Immature natural killer cell (primary cell): ENCODE measurements at regions not wholly inside any gene's neighbourhood (a gene's known extent, or its start where the extent isn't known, plus 50 kb on each side); places are given as distances from the start of the nearest gene placed in this dataset.

Experiments used
- DNase-seq, 3 donors: peaks; one replicate each; pipeline ENCODE4 v3.0.0; 2022; ENCODE audit warnings: mixed read lengths in 1 of 3
- H3K27ac Mint-ChIP-seq, 6 donors: one replicate each; pipeline ENCODE4 v1.8.0; 2020; ENCODE audit warnings: mixed read lengths in 6 of 6, mild to moderate bottlenecking in 5 of 6, inconsistent platforms in 4 of 6, moderate library complexity in 3 of 6
- H3K27me3 Mint-ChIP-seq, 3 donors: one replicate each; pipeline ENCODE4 v1.8.0; 2020 to 2021; ENCODE audit warnings: low read depth in 3 of 3, mild to moderate bottlenecking in 3 of 3, mixed read lengths in 3 of 3, moderate library complexity in 3 of 3, inconsistent platforms in 1 of 3
- H3K36me3 Mint-ChIP-seq, 3 donors: one replicate each; pipeline ENCODE4 v1.8.0; 2020; ENCODE audit warnings: mixed read lengths in 3 of 3, inconsistent platforms in 2 of 3, mild to moderate bottlenecking in 2 of 3
- H3K4me1 Mint-ChIP-seq, 2 donors: one replicate each; pipeline ENCODE4 v1.8.0; 2020; ENCODE audit warnings: inconsistent platforms in 2 of 2, mild to moderate bottlenecking in 2 of 2, mixed read lengths in 2 of 2, moderate library complexity in 1 of 2
- H3K4me3 Mint-ChIP-seq, 5 donors: one replicate each; pipeline ENCODE4 v1.8.0; 2020; ENCODE audit warnings: mild to moderate bottlenecking in 5 of 5, mixed read lengths in 5 of 5, inconsistent platforms in 3 of 5, moderate library complexity in 3 of 5
- H3K9me3 Mint-ChIP-seq, 6 donors: one replicate each; pipeline ENCODE4 v1.8.0; 2020; ENCODE audit warnings: mild to moderate bottlenecking in 6 of 6, mixed read lengths in 6 of 6, inconsistent platforms in 4 of 6, moderate library complexity in 3 of 6

DNA sequence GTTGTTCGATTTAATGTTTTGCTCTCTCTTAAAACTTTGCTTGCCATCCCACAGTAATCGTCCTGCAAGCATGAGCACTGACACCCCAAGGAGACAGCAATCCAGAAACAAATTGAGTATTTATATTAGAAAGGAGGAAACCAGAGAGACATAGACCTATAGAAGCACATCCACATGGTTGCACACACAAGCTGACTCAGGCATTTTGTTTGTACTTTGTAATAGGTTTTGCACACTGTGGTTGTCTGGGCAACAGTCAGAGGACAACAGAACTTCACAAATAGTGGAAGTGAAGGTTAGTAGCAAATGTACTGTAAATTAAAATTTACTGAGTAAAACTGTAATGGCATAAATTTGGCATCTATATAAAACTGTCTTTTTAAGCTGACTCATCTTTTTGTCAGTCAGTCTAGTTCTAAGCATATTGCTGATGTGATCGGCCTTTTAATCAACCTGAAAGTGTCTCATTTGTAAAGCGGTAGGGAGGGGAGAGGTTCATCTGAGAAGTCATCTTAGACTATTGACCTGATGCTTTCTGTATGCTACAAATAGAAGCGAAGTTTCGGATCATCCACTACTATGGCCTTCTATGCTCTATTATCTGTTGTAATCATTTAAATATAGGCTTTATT lies 1624.7 kb downstream of the ARAP2 start:
- Mint-ChIP-seq H3K9me3 (peaks cover 0 to 23% (median 12%) of the 10 kb centered on the region in 6 donors), H3K27ac (no peak overlapping the region), H3K4me1 (no peaks in the 10 kb centered on the region), H3K36me3 (no peaks in the 10 kb centered on the region), H3K27me3 (peaks cover 0 to 2% (median 0%) of the 10 kb centered on the region in 3 donors), H3K4me3 (no peak overlapping the region)
- no peak for DNase-seq

- Mint-ChIP-seq H3K36me3 (no peaks in the 10 kb centered on the region), H3K4me1 (no peaks in the 10 kb centered on the region), H3K4me3 (no peak overlapping the region), H3K27me3 (no peaks in the 10 kb centered on the region), H3K9me3 (peaks cover 3 to 41% (median 25%) of the 10 kb centered on the region in 6 donors), H3K27ac (no peak overlapping the region)
- no peak for DNase-seq
Observed at GRCh38 chr4:34628471-34628870, 1615.8 kb downstream of the ARAP2 start.

DNA sequence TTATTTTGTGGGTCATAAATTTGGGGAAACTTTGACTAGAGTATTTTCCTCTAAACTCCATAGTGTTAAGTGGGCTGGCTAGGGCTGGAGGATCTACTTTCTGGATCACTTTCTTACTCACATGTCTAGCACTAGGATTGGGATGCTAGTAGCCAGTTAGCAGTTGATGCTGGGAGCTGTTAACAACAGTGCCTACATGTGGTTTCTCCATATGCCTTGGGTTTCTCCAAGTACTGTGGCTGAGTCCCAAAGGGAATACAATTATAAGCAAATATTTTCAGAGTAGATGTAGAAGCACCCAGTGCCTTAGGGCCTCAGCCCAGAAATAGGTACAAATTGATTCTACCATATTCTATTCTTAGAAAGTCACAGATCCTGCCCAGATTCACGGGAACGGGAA lies 1614.9 kb downstream of the ARAP2 start:
- no peak for DNase-seq
- Mint-ChIP-seq H3K36me3 (no peaks in the 10 kb centered on the region), H3K9me3 (peaks cover 3 to 41% (median 25%) of the 10 kb centered on the region in 6 donors), H3K27me3 (no peaks in the 10 kb centered on the region), H3K4me1 (no peaks in the 10 kb centered on the region), H3K27ac (no peak overlapping the region), H3K4me3 (no peak overlapping the region)

DNA sequence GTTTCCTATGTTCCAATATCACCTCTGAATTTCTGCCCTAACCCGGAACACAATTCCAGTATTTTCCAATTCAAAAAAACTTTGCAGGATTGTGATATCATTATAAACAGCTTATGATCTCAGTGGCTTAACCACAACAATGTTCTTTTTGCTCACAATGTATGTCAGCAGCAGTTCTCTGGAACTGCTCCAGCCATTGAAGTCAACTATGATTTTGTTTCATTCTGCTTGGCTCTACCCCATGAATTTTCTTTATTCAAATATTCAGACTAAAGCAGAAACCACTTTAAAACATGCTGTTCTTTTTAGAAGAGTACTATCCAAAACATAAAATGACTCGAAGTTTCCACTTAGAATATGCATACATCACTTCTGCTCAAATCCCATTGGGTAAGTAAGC lies 1611.1 kb downstream of the ARAP2 start:
- no peak overlapping the region for H3K27ac Mint-ChIP-seq
- no peaks in the 10 kb centered on the region for H3K4me1 Mint-ChIP-seq
- H3K9me3 Mint-ChIP-seq, result peaks cover 0 to 28% (median 12%) of the 10 kb centered on the region in 6 donors
- H3K4me3 Mint-ChIP-seq, result no peak overlapping the region
- no peaks in the 10 kb centered on the region for H3K36me3 Mint-ChIP-seq
- no peaks in the 10 kb centered on the region for H3K27me3 Mint-ChIP-seq
- no peak for DNase-seq

GRCh38 chr4:34636623-34637022 lies 1607.7 kb downstream of the ARAP2 start:
- no peak overlapping the region for H3K4me3 Mint-ChIP-seq
- DNase-seq, result no peak
- no peaks in the 10 kb centered on the region for H3K4me1 Mint-ChIP-seq
- no peaks in the 10 kb centered on the region for H3K36me3 Mint-ChIP-seq
- no peak overlapping the region for H3K27ac Mint-ChIP-seq
- H3K27me3 Mint-ChIP-seq, result no peaks in the 10 kb centered on the region
- H3K9me3 Mint-ChIP-seq, result peaks cover 2 to 34% (median 6%) of the 10 kb centered on the region in 6 donors

DNA sequence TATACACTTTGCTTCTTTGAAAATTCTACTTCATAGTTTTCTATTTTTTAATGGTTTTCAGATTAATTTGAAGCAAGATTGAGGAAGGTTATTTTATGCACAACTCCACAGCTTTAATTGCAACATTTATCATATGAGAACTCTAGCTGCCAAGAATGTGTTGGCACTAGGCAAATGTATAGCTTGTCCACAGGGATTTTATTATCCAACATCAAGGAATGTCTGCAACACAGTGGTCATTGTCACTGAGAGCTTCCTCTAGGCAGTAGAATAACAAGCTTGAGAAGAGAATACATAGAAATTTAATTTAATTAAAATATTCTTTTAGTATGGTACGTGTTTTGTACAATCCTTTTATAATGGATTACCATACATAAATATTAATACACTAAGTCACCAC lies 1600.8 kb downstream of the ARAP2 start:
- Mint-ChIP-seq H3K36me3 (no peaks in the 10 kb centered on the region), H3K4me3 (no peak overlapping the region)

GRCh38 chr4:34644579-34645115 lies 1599.7 kb downstream of the ARAP2 start:
- Mint-ChIP-seq H3K27ac (no peak overlapping the region), H3K36me3 (no peaks in the 10 kb centered on the region), H3K27me3 (peaks cover 0 to 2% (median 0%) of the 10 kb centered on the region in 3 donors), H3K4me1 (no peaks in the 10 kb centered on the region), H3K9me3 (peaks cover 4 to 33% (median 15%) of the 10 kb centered on the region in 6 donors), H3K4me3 (no peak overlapping the region)
- DNase-seq, result no peak

More for the DNA sequence above, 1600.8 kb downstream of the ARAP2 start:
- Mint-ChIP-seq H3K4me1 (no peaks in the 10 kb centered on the region), H3K27me3 (peaks cover 0 to 2% (median 0%) of the 10 kb centered on the region in 3 donors), H3K9me3 (peaks cover 4 to 35% (median 15%) of the 10 kb centered on the region in 6 donors), H3K27ac (no peak overlapping the region)
- DNase-seq, result no peak

DNA sequence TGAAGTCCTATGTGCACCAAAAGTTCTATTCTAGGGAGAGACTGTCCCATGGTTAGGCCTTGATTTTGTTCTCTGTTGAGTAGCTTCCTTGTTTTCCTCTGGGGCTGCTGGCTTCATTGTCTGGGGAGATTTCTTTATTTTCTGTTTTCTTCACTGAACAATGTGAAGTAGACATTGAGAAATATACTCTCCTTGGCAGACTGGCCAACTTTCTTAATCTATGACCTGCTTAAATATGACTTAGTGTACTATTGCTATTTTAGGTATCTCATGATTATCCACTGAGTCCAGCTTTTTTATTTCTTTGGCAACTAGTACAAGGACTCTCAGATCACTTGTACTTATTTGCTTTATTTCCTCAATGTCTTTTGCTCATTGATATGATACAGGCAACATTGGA lies 1594.6 kb downstream of the ARAP2 start:
- Mint-ChIP-seq H3K4me1 (no peaks in the 10 kb centered on the region), H3K9me3 (peaks cover 6 to 28% (median 16%) of the 10 kb centered on the region in 6 donors), H3K27ac (no peak overlapping the region), H3K27me3 (peaks cover 0 to 2% (median 0%) of the 10 kb centered on the region in 3 donors), H3K4me3 (no peak overlapping the region), H3K36me3 (no peaks in the 10 kb centered on the region)
- no peak for DNase-seq

DNA sequence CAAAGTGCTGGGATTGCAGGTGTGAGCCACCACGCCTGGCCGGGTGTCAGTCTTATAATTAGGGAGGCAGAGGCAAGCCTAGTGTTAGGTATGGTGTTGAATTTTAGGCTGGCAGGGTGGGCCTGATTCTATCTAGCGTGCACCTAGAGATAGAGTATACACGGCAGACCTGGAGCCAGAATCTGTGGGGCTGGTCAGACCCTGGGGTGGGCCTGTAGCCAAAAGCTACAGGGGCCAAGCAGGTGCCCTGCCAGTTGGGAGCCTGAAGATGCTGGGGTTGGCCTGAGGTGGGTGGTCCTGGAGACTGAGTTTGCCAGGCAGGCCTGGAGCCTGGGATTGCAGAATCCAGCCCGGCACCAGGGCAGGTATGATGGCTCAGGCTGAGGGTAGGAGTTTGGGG lies 1580.3 kb downstream of the ARAP2 start:
- H3K4me1 Mint-ChIP-seq, result no peaks in the 10 kb centered on the region
- no peak overlapping the region for H3K27ac Mint-ChIP-seq
- no peak for DNase-seq
- H3K36me3 Mint-ChIP-seq, result no peaks in the 10 kb centered on the region
- no peaks in the 10 kb centered on the region for H3K27me3 Mint-ChIP-seq
- peaks cover 3 to 35% (median 14%) of the 10 kb centered on the region in 6 donors for H3K9me3 Mint-ChIP-seq
- no peak overlapping the region for H3K4me3 Mint-ChIP-seq

GRCh38 chr4:34676400-34676799 lies 1567.9 kb downstream of the ARAP2 start:
- Mint-ChIP-seq H3K9me3 (peaks cover 6 to 36% (median 15%) of the 10 kb centered on the region in 6 donors), H3K27ac (no peak overlapping the region), H3K4me1 (no peaks in the 10 kb centered on the region), H3K4me3 (no peak overlapping the region), H3K36me3 (no peaks in the 10 kb centered on the region), H3K27me3 (peaks cover 0 to 4% (median under 1%) of the 10 kb centered on the region in 3 donors)
- no peak for DNase-seq

GRCh38 chr4:34678431-34678830 lies 1565.9 kb downstream of the ARAP2 start:
- Mint-ChIP-seq H3K36me3 (no peaks in the 10 kb centered on the region), H3K9me3 (peaks cover 8 to 49% (median 12%) of the 10 kb centered on the region in 6 donors), H3K4me1 (no peaks in the 10 kb centered on the region), H3K27me3 (peaks cover 0 to 7% (median 0%) of the 10 kb centered on the region in 3 donors), H3K27ac (no peak overlapping the region), H3K4me3 (no peak overlapping the region)
- DNase-seq, result no peak

DNA sequence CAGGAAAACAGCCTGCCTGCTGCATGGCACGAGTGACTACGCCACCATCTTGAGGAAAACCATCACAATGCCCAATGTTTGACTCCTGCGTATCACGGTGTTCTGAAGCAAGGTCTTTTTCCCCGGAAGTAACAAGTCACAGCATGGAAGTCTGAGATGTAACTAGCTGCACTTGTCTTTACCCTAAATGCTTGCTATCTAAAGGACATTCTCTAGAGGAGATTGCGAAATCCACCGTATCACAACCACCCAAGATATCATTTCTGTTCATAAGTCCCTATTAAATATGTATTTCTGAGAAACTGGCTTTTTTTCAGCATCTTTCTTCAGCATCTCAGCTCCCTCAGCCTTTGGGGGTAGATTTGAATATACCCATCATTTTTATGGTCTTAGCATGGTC lies 1565.1 kb downstream of the ARAP2 start:
- Mint-ChIP-seq H3K36me3 (no peaks in the 10 kb centered on the region), H3K4me3 (no peak overlapping the region), H3K4me1 (no peaks in the 10 kb centered on the region), H3K9me3 (peaks cover 9 to 50% (median 18%) of the 10 kb centered on the region in 6 donors), H3K27ac (no peak overlapping the region), H3K27me3 (peaks cover 0 to 7% (median 0%) of the 10 kb centered on the region in 3 donors)
- no peak for DNase-seq

DNA sequence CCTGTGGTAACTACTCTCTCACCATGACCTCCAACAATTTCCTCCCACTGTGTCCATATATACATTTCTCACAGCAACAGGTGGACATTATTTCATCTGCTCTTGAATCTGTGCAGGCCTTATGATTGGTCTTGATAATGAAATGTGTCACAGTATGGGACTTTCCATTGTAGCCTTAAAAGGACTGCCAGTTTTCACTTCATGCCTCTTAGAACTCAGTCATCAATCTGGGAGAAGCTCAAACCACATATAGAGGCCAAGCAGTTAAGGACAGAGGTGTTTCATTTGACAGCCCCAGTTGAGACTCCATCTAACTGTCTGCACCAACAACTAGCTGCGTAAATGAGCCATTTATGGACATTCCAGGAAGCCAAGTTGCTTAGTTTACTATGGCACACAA lies 1534.8 kb downstream of the ARAP2 start:
- Mint-ChIP-seq H3K27ac (no peak overlapping the region), H3K4me1 (no peaks in the 10 kb centered on the region), H3K4me3 (no peak overlapping the region), H3K27me3 (peaks cover 0 to 2% (median 2%) of the 10 kb centered on the region in 3 donors), H3K9me3 (peaks cover 12 to 56% (median 21%) of the 10 kb centered on the region in 6 donors), H3K36me3 (no peaks in the 10 kb centered on the region)
- no peak for DNase-seq

DNA sequence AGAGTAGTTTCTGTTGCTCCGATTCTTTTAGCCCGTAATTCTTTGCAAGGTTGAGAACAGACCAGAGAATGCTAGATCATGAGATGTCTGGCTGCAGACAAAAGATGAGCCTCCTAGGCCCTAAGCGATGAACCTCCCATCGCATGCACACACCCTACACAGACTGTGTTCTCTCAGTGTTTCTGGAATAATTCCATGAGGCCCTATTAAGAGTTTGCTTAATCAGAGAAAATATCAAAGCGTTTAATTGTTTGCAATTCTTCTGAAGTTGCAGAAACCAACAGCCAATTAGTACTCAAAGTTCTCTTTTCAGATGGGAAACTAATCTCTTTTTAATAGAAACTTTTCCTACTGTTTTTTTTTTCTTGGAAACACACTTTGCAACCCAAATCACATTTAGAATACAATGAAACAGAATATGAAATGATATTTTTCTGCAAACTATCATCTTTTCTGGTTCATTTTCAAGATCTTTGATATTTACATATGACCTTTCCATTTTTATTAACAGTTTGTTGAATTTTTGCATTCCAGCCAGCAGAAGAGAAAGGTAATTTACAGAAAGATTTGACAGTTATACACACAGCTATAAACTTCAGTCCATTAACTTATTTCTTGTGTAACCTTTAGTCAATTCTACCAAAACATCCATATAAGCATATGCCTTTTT lies 1525.6 kb downstream of the ARAP2 start:
- DNase-seq, result no peak
- H3K4me3 Mint-ChIP-seq, result no peak overlapping the region
- no peaks in the 10 kb centered on the region for H3K27me3 Mint-ChIP-seq
- H3K9me3 Mint-ChIP-seq, result peaks cover 0 to 16% (median 0%) of the 10 kb centered on the region in 6 donors
- no peaks in the 10 kb centered on the region for H3K36me3 Mint-ChIP-seq
- no peak overlapping the region for H3K27ac Mint-ChIP-seq
- no peaks in the 10 kb centered on the region for H3K4me1 Mint-ChIP-seq
